ENCODE measurements at regions not wholly inside any gene's neighbourhood (a gene's known extent, or its start where the extent isn't known, plus 50 kb on each side); places are given as distances from the start of the nearest gene placed in this dataset.

GRCh38 chr12:22792138-22792537 is 167.2 kb downstream of the ETNK1 start:
- no peak overlapping the region for H3K14ac ChIP-seq (ENCODE audit: insufficient read depth, low read length)
- no peak overlapping the region for H2BK12ac ChIP-seq (ENCODE audit: insufficient read length, low read depth, low read length)
- H3K56ac ChIP-seq (ENCODE audit: insufficient read length, low read depth, low read length), result no peak overlapping the region
- H3K18ac ChIP-seq (ENCODE audit: insufficient read length, low read depth, low read length), result no peak overlapping the region
- no peak for DNase-seq
- H3K79me1 ChIP-seq (ENCODE audit: insufficient read depth, low read depth, low read length, poor library complexity, severe bottlenecking), result no peaks in the 10 kb centered on the region
- H3K27me3 Mint-ChIP-seq (ENCODE audit: low read depth), result no peaks in the 10 kb centered on the region
- no peak overlapping the region for H3K4ac ChIP-seq (ENCODE audit: low read depth, low read length)
- no peaks in the 10 kb centered on the region for H3K79me2 ChIP-seq (ENCODE audit: insufficient read depth, low read length)
- no peaks in the 10 kb centered on the region for H3K4me1 Mint-ChIP-seq
- H3K4me2 ChIP-seq (ENCODE audit: insufficient read depth, insufficient read length, low read length), result no peak overlapping the region
- H4K8ac ChIP-seq (replicated peaks; ENCODE audit: insufficient read length, low read depth, low read length), result no peak overlapping the region
- no peaks in the 10 kb centered on the region for H3K23me2 ChIP-seq (ENCODE audit: insufficient read length, low read depth, low read length, poor library complexity, severe bottlenecking)
- H2AK5ac ChIP-seq (ENCODE audit: insufficient read length, low read length), result no peak overlapping the region
- no peak overlapping the region for H3T11ph ChIP-seq (ENCODE audit: low read length)
- H3K23ac ChIP-seq (ENCODE audit: insufficient read length, low read depth, low read length), result no peak overlapping the region
- H3K9ac ChIP-seq (ENCODE audit: extremely low read depth, insufficient read length, low read length), result no peak overlapping the region
- no peak overlapping the region for H2BK20ac ChIP-seq (ENCODE audit: low read depth, low read length, poor library complexity, severe bottlenecking)
- H2BK120ac ChIP-seq (ENCODE audit: low read depth, low read length, poor library complexity, severe bottlenecking), result no peak overlapping the region
- no peak overlapping the region; a peak in 1 of 7 replicates for H3K27ac Mint-ChIP-seq
- H4K5ac ChIP-seq (ENCODE audit: insufficient read length, low read depth, low read length), result no peak overlapping the region
- no peak overlapping the region for H2AFZ ChIP-seq (ENCODE audit: low read length)
- H3K9me3 ChIP-seq (ENCODE audit: control insufficient read depth, low read depth, low read length), result no peaks in the 10 kb centered on the region
- H4K91ac ChIP-seq (ENCODE audit: insufficient read length, low read depth, low read length), result no peak overlapping the region
- no peaks in the 10 kb centered on the region for H4K20me1 ChIP-seq (ENCODE audit: control insufficient read depth, insufficient read depth, insufficient read length)
- WGBS (ENCODE audit: extremely low coverage, insufficient read length, low lambda C conversion rate), result no CpG with 5 or more reads among the region's 4 CpGs
- no peaks in the 10 kb centered on the region for H3K4me1 ChIP-seq (ENCODE audit: insufficient read depth, low read length)
- no peak for TF ChIP-seq CTCF (conservative IDR thresholded peaks at IDR 0.05)
- no peak overlapping the region for H2BK5ac ChIP-seq (ENCODE audit: insufficient read length, low read length)
- H3K36me3 Mint-ChIP-seq (ENCODE audit: insufficient read depth in 1 of 3, low read depth in 3 of 3), result peaks cover 0 to 13% (median 0%) of the 10 kb centered on the region in 3 experiments; a peak in 2 of 7 replicates
- peaks cover 3 to 5% of the 10 kb centered on the region in 2 experiments for H3K9me3 Mint-ChIP-seq
- no peak overlapping the region for H3K4me3 Mint-ChIP-seq
- no peak overlapping the region for H3K27ac ChIP-seq (ENCODE audit: insufficient read length, low read depth, low read length)
- H2BK15ac ChIP-seq (ENCODE audit: low read depth, low read length), result no peak overlapping the region
- H3K27me3 ChIP-seq (ENCODE audit: insufficient read depth, low read length), result no peaks in the 10 kb centered on the region
